T47D (cell line): ENCODE measurements at regions not wholly inside any gene's neighbourhood (a gene's known extent, or its start where the extent isn't known, plus 50 kb on each side); places are given as distances from the start of the nearest gene placed in this dataset.
A peak's percentile ranks its signal among the peaks of the same experiment; 100 is the strongest.

Source experiments
- DNase-seq, 2 experiments: peaks; one replicate each; pipeline versions ENCODE4 v3.0.0 to v3.0.0-alpha.2; 2011 to 2012; ENCODE audit warnings: low read depth in 1 of 2, low spot score in 1 of 2
- JUND ChIP-seq: IDR thresholded peaks from 2 replicates; pipeline ENCODE4 v1.6.1; 2012; ENCODE audit warnings: low read depth
- in situ Hi-C: cut with HindIII; loops from 2 replicates; pipeline ENCODE4 v1.10.0; 2016; ENCODE audit warnings: low sequenced_read_pairs, low pct_unique_long_range_greater_than_20kb

- TF ChIP-seq JUND: no peak
- in situ Hi-C loops: no loop called here
- peak in 1 of 2 experiments; percentile 82 for DNase-seq
Observed at GRCh38 chr12:90305379-90305778, 596.7 kb upstream of the ATP2B1 start.

- TF ChIP-seq JUND: no peak
- DNase-seq: no peak
- in situ Hi-C loops: no loop called here
Observed at GRCh38 chr12:90304231-90304630, 595.6 kb upstream of the ATP2B1 start.

GRCh38 chr12:90303771-90304170 is 595.1 kb upstream of the ATP2B1 start:
- no peak for DNase-seq
- in situ Hi-C loops: no loop called here
- no peak for TF ChIP-seq JUND

- in situ Hi-C loops: no loop called here
- TF ChIP-seq JUND: no peak
- DNase-seq: peak in 1 of 2 experiments; percentile 29
Observed at GRCh38 chr12:90301561-90302133, 593.0 kb upstream of the ATP2B1 start.

- no peak for TF ChIP-seq JUND
- in situ Hi-C loops: no loop called here
Observed at GRCh38 chr12:90301095-90301494, 592.5 kb upstream of the ATP2B1 start.

GRCh38 chr12:90299666-90300065 is 591.0 kb upstream of the ATP2B1 start:
- no peak for TF ChIP-seq JUND
- no peak for DNase-seq
- in situ Hi-C loops: no loop called here

More at GRCh38 chr12:90301095-90301494, 592.5 kb upstream of the ATP2B1 start:
- no peak for DNase-seq

- no peak for TF ChIP-seq JUND
- in situ Hi-C loops: no loop called here
- no peak for DNase-seq
Observed at GRCh38 chr12:90299121-90299520, 590.5 kb upstream of the ATP2B1 start.

- in situ Hi-C loops: no loop called here
- no peak for TF ChIP-seq JUND
- DNase-seq: no peak
Observed at GRCh38 chr12:90298289-90298948, 589.8 kb upstream of the ATP2B1 start.

GRCh38 chr12:90295858-90296257 is 587.2 kb upstream of the ATP2B1 start:
- DNase-seq: no peak

GRCh38 chr12:90292183-90292582 is 583.5 kb upstream of the ATP2B1 start:
- in situ Hi-C loops: no loop called here
- TF ChIP-seq JUND: no peak
- no peak for DNase-seq

More at GRCh38 chr12:90295858-90296257, 587.2 kb upstream of the ATP2B1 start:
- in situ Hi-C loops: no loop called here
- TF ChIP-seq JUND: no peak

- in situ Hi-C loops: no loop called here
- no peak for TF ChIP-seq JUND
- no peak for DNase-seq
Observed at GRCh38 chr12:90290980-90291975, 582.6 kb upstream of the ATP2B1 start.

- TF ChIP-seq JUND: no peak
- no peak for DNase-seq
Observed at GRCh38 chr12:90287585-90287984, 578.9 kb upstream of the ATP2B1 start.

More at GRCh38 chr12:90287585-90287984, 578.9 kb upstream of the ATP2B1 start:
- in situ Hi-C loops: no loop called here
